NCI-H2171 (cell line): ENCODE measurements at regions not wholly inside any gene's neighbourhood (a gene's known extent, or its start where the extent isn't known, plus 50 kb on each side); places are given as distances from the start of the nearest gene placed in this dataset.

Experiments
- DNase-seq: peaks from one replicate; lab custom pipeline; 2025; lab: John Stamatoyannopoulos, UW

DNA sequence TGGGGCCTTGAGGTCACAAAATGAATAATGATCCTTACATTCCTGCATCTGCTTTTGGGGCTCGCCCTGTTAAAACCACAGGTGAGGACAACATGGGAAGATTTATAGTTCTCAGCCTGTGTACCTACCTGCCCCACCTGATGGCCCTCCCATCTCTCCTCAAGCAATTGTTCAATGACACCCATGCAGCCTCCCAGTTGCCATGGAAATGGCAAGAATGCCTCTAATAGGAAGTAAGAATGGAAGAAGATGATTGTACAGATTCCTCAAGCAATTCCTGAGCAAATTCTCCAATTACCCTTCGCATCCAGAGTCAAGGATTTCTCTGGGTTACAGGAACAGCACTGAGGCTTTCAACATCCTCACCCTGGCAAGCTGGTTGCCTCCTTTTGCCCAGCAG is 78.6 kb upstream of the CCL2 start:
- DNase-seq = no peak

GRCh38 chr17:34177642-34178041 is 77.4 kb upstream of the CCL2 start:
- DNase-seq = no peak

DNA sequence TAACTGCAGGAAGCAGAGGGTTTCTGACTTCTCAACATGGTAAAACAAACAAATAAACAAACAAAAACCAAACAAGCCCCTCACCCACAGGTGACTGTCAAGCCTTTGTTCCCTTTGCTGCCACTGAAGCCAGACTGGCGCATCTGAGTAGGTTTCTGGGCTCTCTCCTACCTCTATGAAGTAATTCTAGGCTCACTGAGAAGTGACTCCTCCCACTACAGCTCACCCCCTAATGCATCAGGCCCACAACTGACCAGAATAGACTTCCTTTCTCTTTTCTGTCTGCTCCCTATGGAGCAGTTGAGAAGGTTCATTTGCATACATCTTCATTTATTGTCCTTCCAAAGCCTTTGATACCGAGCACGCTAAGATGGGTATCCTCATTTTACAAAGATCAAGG is 77.0 kb upstream of the CCL2 start:
- DNase-seq = no peak

GRCh38 chr17:34182036-34182803 is 72.9 kb upstream of the CCL2 start:
- no peak for DNase-seq

GRCh38 chr17:34195987-34196386 is 59.1 kb upstream of the CCL2 start:
- DNase-seq = no peak

GRCh38 chr17:34198519-34198918 is 56.6 kb upstream of the CCL2 start:
- no peak for DNase-seq

GRCh38 chr17:34199454-34199853 is 55.6 kb upstream of the CCL2 start:
- DNase-seq = no peak

- DNase-seq = peak; percentile 76
Observed at GRCh38 chr17:34199932-34200534, 55.1 kb upstream of the CCL2 start.

GRCh38 chr17:34201225-34201624 is 53.9 kb upstream of the CCL2 start:
- DNase-seq = no peak

GRCh38 chr17:34201767-34202166 is 53.3 kb upstream of the CCL2 start:
- no peak for DNase-seq

- no peak for DNase-seq
Observed at GRCh38 chr17:34203018-34203638, 52.0 kb upstream of the CCL2 start.

DNA sequence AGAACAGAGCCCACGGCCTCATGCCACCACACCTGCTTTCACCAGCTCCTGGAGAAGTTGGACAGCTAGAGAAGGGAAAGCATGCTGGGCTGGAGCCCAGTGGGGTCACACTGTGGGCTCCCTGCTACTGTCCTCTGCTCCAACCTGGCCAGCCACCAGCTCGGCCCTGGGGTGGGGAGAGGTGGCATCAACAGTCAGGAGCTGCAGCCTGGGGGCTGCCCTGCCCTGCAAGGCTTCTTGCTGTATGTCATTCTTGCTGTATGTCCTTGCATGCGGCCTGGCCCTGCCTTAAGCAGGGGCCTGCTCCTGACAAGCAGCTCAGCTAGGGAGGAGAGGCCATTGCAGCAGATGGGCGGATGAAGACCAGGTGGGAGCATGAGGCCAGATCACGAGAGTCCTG is 50.7 kb upstream of the CCL2 start:
- DNase-seq = no peak
